Esophagus squamous epithelium (tissue), 5 donors: ENCODE measurements at regions not wholly inside any gene's neighbourhood (a gene's known extent, or its start where the extent isn't known, plus 50 kb on each side); places are given as distances from the start of the nearest gene placed in this dataset.
"Not testable (repeated sequence)": the region's sequence is repeated elsewhere in the genome, so short reads cannot be mapped to it uniquely, and the experiment has no call there.

Experiments
- DNase-seq: peaks from one replicate; lab custom pipeline; 2025; lab: John Stamatoyannopoulos, UW
- H3K27ac ChIP-seq, 4 donors: fragments of 200-600 bp; sonication (generic); one replicate each; pipeline ENCODE4 v1.5.1; 2016 to 2019; ENCODE audit warnings: mild to moderate bottlenecking in 1 of 4
- H3K27me3 ChIP-seq, 4 donors: fragments of 200-600 bp; sonication (generic); 1 replicate in 3 of 4; 2 replicates in 1 of 4; pipeline versions ENCODE4 v1.5.1 to v1.6.0; 2017 to 2021; ENCODE audit warnings: antibody characterized with exemption in 1 of 4
- H3K36me3 ChIP-seq, 3 donors: fragments of 200-600 bp; sonication (generic); one replicate each; pipeline ENCODE4 v1.5.1; 2016 to 2019
- H3K4me1 ChIP-seq, 3 donors: fragments of 200-600 bp; sonication (generic); one replicate each; pipeline ENCODE4 v1.5.1; 2017 to 2019
- H3K4me3 ChIP-seq, 4 donors: fragments of 200-600 bp; sonication (generic); 1 replicate in 3 of 4; 2 replicates in 1 of 4; pipeline ENCODE4 v1.5.1; 2016 to 2019; ENCODE audit warnings: mild to moderate bottlenecking in 2 of 4, moderate library complexity in 1 of 4
- H3K9me3 ChIP-seq, 3 donors: fragments of 200-600 bp; sonication (generic); one replicate each; pipeline ENCODE4 v1.5.1; 2016 to 2019
- CTCF ChIP-seq, 6 experiments: fragments of 450-650 bp in 4 of 6; fragments of 200-600 bp in 2 of 6; sonication (generic) in 2 of 6; IDR thresholded peaks; one replicate each; pipeline ENCODE4 v1.5.1; 2016 to 2019; ENCODE audit warnings: antibody characterized with exemption in 6 of 6, mild to moderate bottlenecking in 4 of 6, moderate library complexity in 4 of 6
- POLR2A ChIP-seq, 4 donors: fragments of 450-650 bp; IDR thresholded peaks; one replicate each; pipeline ENCODE4 v1.6.1; 2017; ENCODE audit warnings: antibody characterized with exemption in 4 of 4, mild to moderate bottlenecking in 4 of 4, moderate library complexity in 3 of 4
- WGBS, 2 donors: methylation state at CpG; one replicate each; pipeline ENCODE4 v1.1.5; 2018; 5-methylcytosine and 5-hydroxymethylcytosine counted together
- intact Hi-C: fragments of 100-400 bp; cut with DNase I; formaldehyde crosslinking; loops from one replicate; pipeline ENCODE4 v1.15.0; 2022
- donor health status: DM: yes; HTN: yes; CAD: no.

GRCh38 chr4:30125868-30126267 is 594.3 kb upstream of the PCDH7 start:
- intact Hi-C loops, result no loop called here
- H3K4me3 ChIP-seq, result no peak overlapping the region
- no peak for TF ChIP-seq CTCF (IDR thresholded peaks at IDR 0.05)
- TF ChIP-seq POLR2A (IDR thresholded peaks at IDR 0.05), result no peak
- H3K27ac ChIP-seq, result no peak overlapping the region
- no peaks in the 10 kb centered on the region for H3K4me1 ChIP-seq
- H3K9me3 ChIP-seq, result no peaks in the 10 kb centered on the region
- H3K36me3 ChIP-seq, result no peaks in the 10 kb centered on the region
- no peak for DNase-seq
- 21 to 26% methylated on average over 1 of the region's 1 CpG for WGBS, 2 donors
- no peaks in the 10 kb centered on the region for H3K27me3 ChIP-seq

DNA sequence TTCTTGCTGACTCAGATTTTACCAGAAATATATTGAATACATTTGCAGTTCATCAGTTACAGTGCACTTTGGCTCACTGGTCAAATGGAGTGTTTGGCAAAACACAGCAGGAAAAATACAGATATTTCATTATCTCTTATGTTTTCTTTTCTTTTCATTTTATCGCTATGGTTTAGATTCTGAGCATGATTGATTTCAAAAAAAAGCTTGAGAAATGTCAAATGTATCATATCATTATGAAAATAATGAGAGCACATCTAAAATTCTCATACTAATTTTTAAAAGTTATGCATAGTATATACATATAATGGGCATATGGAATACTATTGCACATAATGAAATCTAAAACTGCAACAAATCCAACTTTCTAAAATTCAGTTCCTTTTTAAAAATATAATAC is 593.8 kb upstream of the PCDH7 start:
- intact Hi-C loops, result no loop called here
- WGBS, 2 donors, result 67 to 85% methylated on average over 1 of the region's 1 CpG
- no peak for DNase-seq

DNA sequence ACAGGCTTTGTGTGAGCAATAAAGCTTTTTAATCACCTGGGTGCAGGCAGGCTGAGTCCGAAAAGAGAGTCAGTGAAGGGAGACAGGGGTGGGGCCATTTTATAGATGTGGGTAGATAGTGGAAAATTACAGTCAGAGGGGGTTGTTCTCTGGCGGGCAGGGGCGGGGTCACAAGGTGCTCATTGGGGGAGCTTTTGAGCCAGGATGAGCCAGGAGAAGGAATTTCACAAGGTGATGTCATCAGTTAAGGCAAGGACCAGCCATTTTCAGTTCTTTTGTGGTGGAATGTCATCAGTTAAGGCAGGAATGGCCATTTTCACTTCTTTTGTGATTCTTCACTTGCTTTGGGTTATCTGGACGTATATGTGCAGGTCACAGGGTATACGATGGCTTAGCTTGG is 571.3 kb upstream of the PCDH7 start:
- H3K27ac ChIP-seq, result not testable (repeated sequence)

More for the DNA sequence above, 593.8 kb upstream of the PCDH7 start:
- TF ChIP-seq POLR2A (IDR thresholded peaks at IDR 0.05) (no peak), CTCF (IDR thresholded peaks at IDR 0.05) (no peak)
- Histone ChIP-seq H3K36me3 (no peaks in the 10 kb centered on the region), H3K4me1 (no peaks in the 10 kb centered on the region), H3K27me3 (no peaks in the 10 kb centered on the region), H3K9me3 (no peaks in the 10 kb centered on the region), H3K27ac (no peak overlapping the region), H3K4me3 (no peak overlapping the region)

DNA sequence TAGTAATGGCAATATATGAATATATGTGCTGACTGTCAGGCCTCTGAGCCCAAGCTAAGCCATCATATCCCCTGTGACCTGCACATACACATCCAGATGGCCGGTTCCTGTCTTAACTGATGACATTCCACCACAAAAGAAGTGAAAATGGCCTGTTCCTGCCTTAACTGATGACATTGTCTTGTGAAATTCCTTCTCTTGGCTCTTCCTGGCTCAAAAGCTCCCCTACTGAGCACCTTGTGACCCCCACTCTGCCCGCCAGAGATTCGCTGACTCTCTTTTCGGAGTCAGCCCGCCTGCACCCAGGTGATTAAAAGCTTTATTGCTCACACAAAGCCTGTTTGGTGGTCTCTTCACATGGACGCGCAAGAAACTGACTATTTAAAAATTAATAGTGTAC is 570.6 kb upstream of the PCDH7 start:
- intact Hi-C loops, H3K36me3 ChIP-seq, DNase-seq, H3K27me3 ChIP-seq, H3K9me3 ChIP-seq, H3K4me1 ChIP-seq, H3K4me3 ChIP-seq, H3K27ac ChIP-seq: not testable (repeated sequence)
- WGBS, 2 donors, result 80 to 81% methylated on average over 7 of the region's 7 CpGs

More for the DNA sequence above, 571.3 kb upstream of the PCDH7 start:
- H3K9me3 ChIP-seq, DNase-seq, H3K36me3 ChIP-seq, intact Hi-C loops, H3K4me3 ChIP-seq, H3K27me3 ChIP-seq, H3K4me1 ChIP-seq: not testable (repeated sequence)
- WGBS, 2 donors, result 63 to 70% methylated on average over 5 of the region's 5 CpGs

DNA sequence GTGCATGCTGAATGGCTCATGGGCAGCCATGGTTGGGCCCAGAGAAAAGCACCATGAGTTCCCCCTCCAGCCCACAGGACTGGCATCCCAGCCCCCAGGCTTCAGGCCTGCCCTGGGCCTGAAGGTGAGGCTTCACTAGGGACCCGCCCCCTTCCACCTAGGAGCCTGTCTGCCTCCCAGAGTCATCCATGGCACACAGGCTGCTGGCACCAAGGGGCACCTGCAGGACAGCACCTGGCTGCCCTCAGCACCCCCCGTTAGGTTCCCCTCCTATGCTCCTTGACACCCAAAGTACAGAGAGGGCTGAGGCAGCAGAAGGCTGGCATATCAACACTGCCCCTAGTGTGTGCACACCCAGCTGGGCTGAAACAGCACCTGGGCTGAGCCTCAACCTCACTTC is 566.7 kb upstream of the PCDH7 start:
- H3K36me3 ChIP-seq, result no peaks in the 10 kb centered on the region
- intact Hi-C loops, result no loop called here
- H3K4me1 ChIP-seq, result no peaks in the 10 kb centered on the region
- H3K9me3 ChIP-seq, result no peaks in the 10 kb centered on the region
- H3K27me3 ChIP-seq, result no peaks in the 10 kb centered on the region
- no peak overlapping the region for H3K27ac ChIP-seq
- no peak overlapping the region for H3K4me3 ChIP-seq
- TF ChIP-seq POLR2A (IDR thresholded peaks at IDR 0.05), result no peak
- no peak for TF ChIP-seq CTCF (IDR thresholded peaks at IDR 0.05)
- WGBS, 2 donors, result no CpG with 5 or more reads among the region's 2 CpGs
- DNase-seq, result no peak

GRCh38 chr4:30160140-30160539 is 560.0 kb upstream of the PCDH7 start:
- Histone ChIP-seq H3K4me1 (no peaks in the 10 kb centered on the region), H3K36me3 (no peaks in the 10 kb centered on the region), H3K4me3 (no peak overlapping the region), H3K27ac (no peak overlapping the region), H3K27me3 (no peaks in the 10 kb centered on the region), H3K9me3 (no peaks in the 10 kb centered on the region)
- WGBS, 2 donors, result 20 to 83% methylated on average over 1 of the region's 2 CpGs
- DNase-seq, result no peak
- TF ChIP-seq CTCF (IDR thresholded peaks at IDR 0.05) (no peak), POLR2A (IDR thresholded peaks at IDR 0.05) (no peak)
- intact Hi-C loops, result no loop called here
